GM23338 (cell line): ENCODE measurements at regions not wholly inside any gene's neighbourhood (a gene's known extent, or its start where the extent isn't known, plus 50 kb on each side); places are given as distances from the start of the nearest gene placed in this dataset.

Experiments used
- ATAC-seq: fragments of 200-7000 bp; cut with Tn5 transposase; 3 replicates; pipeline ENCODE4 v1.9.1; 2020
- DNase-seq: peaks from one replicate; pipeline ENCODE4 v3.0.0-alpha.2; 2015; ENCODE audit warnings: low spot score
- H2AFZ ChIP-seq: fragments of 200-600 bp; sonication (generic); 2 replicates; pipeline ENCODE4 v1.8.0; 2016; ENCODE audit warnings: antibody characterized with exemption, mild to moderate bottlenecking, moderate library complexity
- H3F3A ChIP-seq: fragments of 200-600 bp; sonication (generic); replicated peaks from 2 replicates; pipeline ENCODE4 v1.8.0; 2017; ENCODE audit warnings: antibody characterized with exemption, mixed run types, low read depth
- H3K27ac ChIP-seq: fragments of 200-600 bp; sonication (generic); 2 replicates; pipeline ENCODE4 v1.6.1; 2016; ENCODE audit warnings: low read depth
- H3K27me3 ChIP-seq: fragments of 200-600 bp; sonication (generic); 2 replicates; pipeline ENCODE4 v1.8.0; 2016; ENCODE audit warnings: mild to moderate bottlenecking, mixed run types, moderate library complexity; ENCODE audit not compliant: insufficient read depth
- H3K36me3 ChIP-seq: fragments of 200-600 bp; sonication (generic); 2 replicates; pipeline ENCODE4 v1.8.0; 2016; ENCODE audit warnings: mild to moderate bottlenecking; ENCODE audit not compliant: insufficient read depth
- H3K4me1 ChIP-seq: fragments of 200-600 bp; sonication (generic); 2 replicates; pipeline ENCODE4 v1.8.0; 2016; ENCODE audit warnings: mild to moderate bottlenecking, moderate library complexity; ENCODE audit not compliant: insufficient read depth
- H3K4me2 ChIP-seq: fragments of 200-600 bp; sonication (generic); 2 replicates; pipeline ENCODE4 v1.7.1; 2017; ENCODE audit warnings: mixed run types
- H3K4me3 ChIP-seq: fragments of 200-600 bp; sonication (generic); 2 replicates; pipeline ENCODE4 v1.6.1; 2016; ENCODE audit warnings: mixed run types
- H3K79me2 ChIP-seq: fragments of 200-600 bp; sonication (generic); replicated peaks from 2 replicates; pipeline ENCODE4 v1.8.0; 2017; ENCODE audit warnings: mild to moderate bottlenecking; ENCODE audit not compliant: insufficient read depth
- H3K9me2 ChIP-seq: fragments of 200-600 bp; sonication (generic); 2 replicates; pipeline ENCODE4 v1.8.0; 2017; ENCODE audit not compliant: insufficient read depth
- H4K20me1 ChIP-seq: fragments of 200-600 bp; sonication (generic); replicated peaks from 2 replicates; pipeline ENCODE4 v1.8.0; 2017; ENCODE audit warnings: mild to moderate bottlenecking; ENCODE audit not compliant: insufficient read depth
- H3K27ac Mint-ChIP-seq: 2 replicates; pipeline ENCODE4 v1.8.0; 2020; ENCODE audit warnings: inconsistent platforms, mild to moderate bottlenecking, moderate library complexity, mixed read lengths
- H3K27me3 Mint-ChIP-seq: 3 replicates; pipeline ENCODE4 v1.8.0; 2022; ENCODE audit warnings: low read depth, mild to moderate bottlenecking, moderate library complexity, mixed read lengths, inconsistent platforms; ENCODE audit not compliant: insufficient read depth, poor library complexity
- H3K36me3 Mint-ChIP-seq: 3 replicates; pipeline ENCODE4 v1.8.0; 2021; ENCODE audit warnings: low read depth, mild to moderate bottlenecking, inconsistent platforms, moderate library complexity, mixed read lengths
- H3K4me1 Mint-ChIP-seq: 3 replicates; pipeline ENCODE4 v1.8.0; 2020; ENCODE audit warnings: mild to moderate bottlenecking, inconsistent platforms, mixed read lengths
- H3K4me3 Mint-ChIP-seq: 3 replicates; pipeline ENCODE4 v1.8.0; 2021; ENCODE audit warnings: moderate library complexity, mild to moderate bottlenecking, inconsistent platforms, mixed read lengths
- H3K9me3 Mint-ChIP-seq: 3 replicates; pipeline ENCODE4 v1.8.0; 2020; ENCODE audit warnings: moderate library complexity, mild to moderate bottlenecking, inconsistent platforms, mixed read lengths
- CREB1 ChIP-seq: fragments of 250-450 bp; sonication (Bioruptor Pico); IDR thresholded peaks from 2 replicates; pipeline ENCODE4 v1.5.0; 2020; ENCODE audit warnings: low read depth, mild to moderate bottlenecking, moderate library complexity
- EZH2 ChIP-seq: fragments of 200-600 bp; sonication (generic); IDR thresholded peaks from one replicate; pipeline ENCODE4 v1.8.0; 2017; ENCODE audit warnings: antibody characterized with exemption, mild to moderate bottlenecking, low read depth; ENCODE audit not compliant: unreplicated experiment
- JUNB ChIP-seq: IDR thresholded peaks from one replicate; pipeline ENCODE4 v1.6.1; 2016; ENCODE audit warnings: antibody characterized with exemption; ENCODE audit not compliant: unreplicated experiment
- ZNF331 ChIP-seq: fragments of 250-450 bp; sonication (Bioruptor Pico); IDR thresholded peaks from 2 replicates; pipeline ENCODE4 v1.5.0; 2020; ENCODE audit warnings: low read depth, mild to moderate bottlenecking, moderate library complexity
- TF ChIP-seq, protein P1 (sequence below): fragments of 250-450 bp; sonication (Bioruptor Pico); IDR thresholded peaks from 2 replicates; pipeline ENCODE4 v1.5.0; 2020; ENCODE audit warnings: mild to moderate bottlenecking, moderate library complexity
- TF ChIP-seq, protein P2 (sequence below): IDR thresholded peaks from one replicate; pipeline ENCODE4 v1.6.1; 2018; ENCODE audit warnings: antibody characterized with exemption; ENCODE audit not compliant: unreplicated experiment
- TF ChIP-seq, protein P3 (sequence below), 2 experiments: fragments of 200-600 bp in 1 of 2; sonication (generic) in 1 of 2; conservative IDR thresholded peaks; 2 replicates each; pipeline versions ENCODE4 v1.5.1 to v1.6.1; 2016 to 2017; ENCODE audit warnings: antibody characterized with exemption in 2 of 2, low read depth in 2 of 2, mild to moderate bottlenecking in 2 of 2, moderate library complexity in 1 of 2

DNA sequence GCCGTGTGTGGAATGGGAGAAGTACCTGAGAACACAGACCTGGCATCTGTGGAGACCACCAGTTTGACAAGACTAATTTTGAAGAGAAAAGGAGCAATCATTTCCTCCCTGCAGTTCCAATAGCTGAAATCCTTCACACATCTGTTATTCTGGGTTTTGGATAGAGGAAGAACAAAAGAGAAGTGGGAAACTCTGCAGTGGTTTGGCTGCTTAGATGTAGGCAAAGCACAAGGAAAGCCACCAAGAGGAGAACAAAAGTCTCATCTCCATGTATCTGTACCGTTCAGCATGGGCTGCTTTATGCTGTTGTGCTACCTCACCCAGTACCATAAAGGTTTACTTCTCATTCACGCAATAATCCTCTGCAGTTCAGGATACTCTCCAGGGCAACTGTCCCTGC is 153.1 kb upstream of the COL8A1 start (continued):
- TF ChIP-seq, protein P1, sequence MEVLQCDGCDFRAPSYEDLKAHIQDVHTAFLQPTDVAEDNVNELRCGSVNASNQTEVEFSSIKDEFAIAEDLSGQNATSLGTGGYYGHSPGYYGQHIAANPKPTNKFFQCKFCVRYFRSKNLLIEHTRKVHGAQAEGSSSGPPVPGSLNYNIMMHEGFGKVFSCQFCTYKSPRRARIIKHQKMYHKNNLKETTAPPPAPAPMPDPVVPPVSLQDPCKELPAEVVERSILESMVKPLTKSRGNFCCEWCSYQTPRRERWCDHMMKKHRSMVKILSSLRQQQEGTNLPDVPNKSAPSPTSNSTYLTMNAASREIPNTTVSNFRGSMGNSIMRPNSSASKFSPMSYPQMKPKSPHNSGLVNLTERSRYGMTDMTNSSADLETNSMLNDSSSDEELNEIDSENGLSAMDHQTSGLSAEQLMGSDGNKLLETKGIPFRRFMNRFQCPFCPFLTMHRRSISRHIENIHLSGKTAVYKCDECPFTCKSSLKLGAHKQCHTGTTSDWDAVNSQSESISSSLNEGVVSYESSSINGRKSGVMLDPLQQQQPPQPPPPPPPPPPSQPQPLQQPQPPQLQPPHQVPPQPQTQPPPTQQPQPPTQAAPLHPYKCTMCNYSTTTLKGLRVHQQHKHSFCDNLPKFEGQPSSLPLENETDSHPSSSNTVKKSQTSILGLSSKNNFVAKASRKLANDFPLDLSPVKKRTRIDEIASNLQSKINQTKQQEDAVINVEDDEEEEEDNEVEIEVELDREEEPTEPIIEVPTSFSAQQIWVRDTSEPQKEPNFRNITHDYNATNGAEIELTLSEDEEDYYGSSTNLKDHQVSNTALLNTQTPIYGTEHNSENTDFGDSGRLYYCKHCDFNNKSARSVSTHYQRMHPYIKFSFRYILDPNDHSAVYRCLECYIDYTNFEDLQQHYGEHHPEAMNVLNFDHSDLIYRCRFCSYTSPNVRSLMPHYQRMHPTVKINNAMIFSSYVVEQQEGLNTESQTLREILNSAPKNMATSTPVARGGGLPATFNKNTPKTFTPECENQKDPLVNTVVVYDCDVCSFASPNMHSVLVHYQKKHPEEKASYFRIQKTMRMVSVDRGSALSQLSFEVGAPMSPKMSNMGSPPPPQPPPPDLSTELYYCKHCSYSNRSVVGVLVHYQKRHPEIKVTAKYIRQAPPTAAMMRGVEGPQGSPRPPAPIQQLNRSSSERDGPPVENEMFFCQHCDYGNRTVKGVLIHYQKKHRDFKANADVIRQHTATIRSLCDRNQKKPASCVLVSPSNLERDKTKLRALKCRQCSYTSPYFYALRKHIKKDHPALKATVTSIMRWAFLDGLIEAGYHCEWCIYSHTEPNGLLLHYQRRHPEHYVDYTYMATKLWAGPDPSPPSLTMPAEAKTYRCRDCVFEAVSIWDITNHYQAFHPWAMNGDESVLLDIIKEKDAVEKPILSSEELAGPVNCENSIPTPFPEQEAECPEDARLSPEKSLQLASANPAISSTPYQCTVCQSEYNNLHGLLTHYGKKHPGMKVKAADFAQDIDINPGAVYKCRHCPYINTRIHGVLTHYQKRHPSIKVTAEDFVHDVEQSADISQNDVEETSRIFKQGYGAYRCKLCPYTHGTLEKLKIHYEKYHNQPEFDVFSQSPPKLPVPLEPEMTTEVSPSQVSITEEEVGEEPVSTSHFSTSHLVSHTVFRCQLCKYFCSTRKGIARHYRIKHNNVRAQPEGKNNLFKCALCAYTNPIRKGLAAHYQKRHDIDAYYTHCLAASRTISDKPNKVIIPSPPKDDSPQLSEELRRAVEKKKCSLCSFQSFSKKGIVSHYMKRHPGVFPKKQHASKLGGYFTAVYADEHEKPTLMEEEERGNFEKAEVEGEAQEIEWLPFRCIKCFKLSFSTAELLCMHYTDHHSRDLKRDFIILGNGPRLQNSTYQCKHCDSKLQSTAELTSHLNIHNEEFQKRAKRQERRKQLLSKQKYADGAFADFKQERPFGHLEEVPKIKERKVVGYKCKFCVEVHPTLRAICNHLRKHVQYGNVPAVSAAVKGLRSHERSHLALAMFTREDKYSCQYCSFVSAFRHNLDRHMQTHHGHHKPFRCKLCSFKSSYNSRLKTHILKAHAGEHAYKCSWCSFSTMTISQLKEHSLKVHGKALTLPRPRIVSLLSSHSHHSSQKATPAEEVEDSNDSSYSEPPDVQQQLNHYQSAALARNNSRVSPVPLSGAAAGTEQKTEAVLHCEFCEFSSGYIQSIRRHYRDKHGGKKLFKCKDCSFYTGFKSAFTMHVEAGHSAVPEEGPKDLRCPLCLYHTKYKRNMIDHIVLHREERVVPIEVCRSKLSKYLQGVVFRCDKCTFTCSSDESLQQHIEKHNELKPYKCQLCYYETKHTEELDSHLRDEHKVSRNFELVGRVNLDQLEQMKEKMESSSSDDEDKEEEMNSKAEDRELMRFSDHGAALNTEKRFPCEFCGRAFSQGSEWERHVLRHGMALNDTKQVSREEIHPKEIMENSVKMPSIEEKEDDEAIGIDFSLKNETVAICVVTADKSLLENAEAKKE, result no peak
- TF ChIP-seq, protein P2, sequence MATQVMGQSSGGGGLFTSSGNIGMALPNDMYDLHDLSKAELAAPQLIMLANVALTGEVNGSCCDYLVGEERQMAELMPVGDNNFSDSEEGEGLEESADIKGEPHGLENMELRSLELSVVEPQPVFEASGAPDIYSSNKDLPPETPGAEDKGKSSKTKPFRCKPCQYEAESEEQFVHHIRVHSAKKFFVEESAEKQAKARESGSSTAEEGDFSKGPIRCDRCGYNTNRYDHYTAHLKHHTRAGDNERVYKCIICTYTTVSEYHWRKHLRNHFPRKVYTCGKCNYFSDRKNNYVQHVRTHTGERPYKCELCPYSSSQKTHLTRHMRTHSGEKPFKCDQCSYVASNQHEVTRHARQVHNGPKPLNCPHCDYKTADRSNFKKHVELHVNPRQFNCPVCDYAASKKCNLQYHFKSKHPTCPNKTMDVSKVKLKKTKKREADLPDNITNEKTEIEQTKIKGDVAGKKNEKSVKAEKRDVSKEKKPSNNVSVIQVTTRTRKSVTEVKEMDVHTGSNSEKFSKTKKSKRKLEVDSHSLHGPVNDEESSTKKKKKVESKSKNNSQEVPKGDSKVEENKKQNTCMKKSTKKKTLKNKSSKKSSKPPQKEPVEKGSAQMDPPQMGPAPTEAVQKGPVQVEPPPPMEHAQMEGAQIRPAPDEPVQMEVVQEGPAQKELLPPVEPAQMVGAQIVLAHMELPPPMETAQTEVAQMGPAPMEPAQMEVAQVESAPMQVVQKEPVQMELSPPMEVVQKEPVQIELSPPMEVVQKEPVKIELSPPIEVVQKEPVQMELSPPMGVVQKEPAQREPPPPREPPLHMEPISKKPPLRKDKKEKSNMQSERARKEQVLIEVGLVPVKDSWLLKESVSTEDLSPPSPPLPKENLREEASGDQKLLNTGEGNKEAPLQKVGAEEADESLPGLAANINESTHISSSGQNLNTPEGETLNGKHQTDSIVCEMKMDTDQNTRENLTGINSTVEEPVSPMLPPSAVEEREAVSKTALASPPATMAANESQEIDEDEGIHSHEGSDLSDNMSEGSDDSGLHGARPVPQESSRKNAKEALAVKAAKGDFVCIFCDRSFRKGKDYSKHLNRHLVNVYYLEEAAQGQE, result no peak
- no peak for TF ChIP-seq ZNF331 (CRISPR knock-in tag)

DNA sequence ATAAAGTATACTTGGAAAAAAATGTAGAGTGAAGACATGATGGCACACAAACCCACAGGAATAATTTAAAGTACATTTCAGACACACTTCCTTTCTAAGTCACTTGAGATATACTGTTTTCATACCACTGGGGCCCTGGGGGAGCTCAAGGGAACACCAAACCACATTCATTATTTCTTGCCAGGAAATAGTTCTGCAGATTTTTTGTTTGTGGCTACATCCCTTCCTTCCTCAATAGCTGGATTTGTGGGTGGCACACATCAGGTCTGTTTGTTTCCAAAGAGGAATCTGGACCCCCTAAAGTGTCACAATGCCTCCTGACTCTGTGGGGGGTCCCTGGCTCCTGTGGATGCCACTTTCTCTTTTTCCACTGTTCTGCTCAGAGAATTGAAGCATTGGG is 153.5 kb upstream of the COL8A1 start:
- no peak for ATAC-seq
- H3K27me3 Mint-ChIP-seq, result no peaks in the 10 kb centered on the region
- TF ChIP-seq JUNB, result no peak
- no peak for TF ChIP-seq ZNF331 (CRISPR knock-in tag)
- no peak for TF ChIP-seq EZH2
- TF ChIP-seq CREB1 (CRISPR knock-in tag), result no peak
- TF ChIP-seq, protein P3, sequence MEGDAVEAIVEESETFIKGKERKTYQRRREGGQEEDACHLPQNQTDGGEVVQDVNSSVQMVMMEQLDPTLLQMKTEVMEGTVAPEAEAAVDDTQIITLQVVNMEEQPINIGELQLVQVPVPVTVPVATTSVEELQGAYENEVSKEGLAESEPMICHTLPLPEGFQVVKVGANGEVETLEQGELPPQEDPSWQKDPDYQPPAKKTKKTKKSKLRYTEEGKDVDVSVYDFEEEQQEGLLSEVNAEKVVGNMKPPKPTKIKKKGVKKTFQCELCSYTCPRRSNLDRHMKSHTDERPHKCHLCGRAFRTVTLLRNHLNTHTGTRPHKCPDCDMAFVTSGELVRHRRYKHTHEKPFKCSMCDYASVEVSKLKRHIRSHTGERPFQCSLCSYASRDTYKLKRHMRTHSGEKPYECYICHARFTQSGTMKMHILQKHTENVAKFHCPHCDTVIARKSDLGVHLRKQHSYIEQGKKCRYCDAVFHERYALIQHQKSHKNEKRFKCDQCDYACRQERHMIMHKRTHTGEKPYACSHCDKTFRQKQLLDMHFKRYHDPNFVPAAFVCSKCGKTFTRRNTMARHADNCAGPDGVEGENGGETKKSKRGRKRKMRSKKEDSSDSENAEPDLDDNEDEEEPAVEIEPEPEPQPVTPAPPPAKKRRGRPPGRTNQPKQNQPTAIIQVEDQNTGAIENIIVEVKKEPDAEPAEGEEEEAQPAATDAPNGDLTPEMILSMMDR (conservative IDR thresholded peaks at IDR 0.05; ENCODE audit: low read depth in 2 of 2), result no peak
- no peak overlapping the region for H3K4me3 Mint-ChIP-seq
- no peaks in the 10 kb centered on the region for H3K36me3 ChIP-seq
- peaks cover 29% of the 10 kb centered on the region for H3K9me3 Mint-ChIP-seq
- H3F3A ChIP-seq, result no peaks in the 10 kb centered on the region
- H3K27ac Mint-ChIP-seq, result no peak overlapping the region
- H3K27ac ChIP-seq, result no peak overlapping the region
- peaks cover 13% of the 10 kb centered on the region; the same call in 2 of the 3 replicates for H3K36me3 Mint-ChIP-seq
- peak overlapping the region; percentile 44; the same call in 1 of the 2 replicates for H2AFZ ChIP-seq
- H3K79me2 ChIP-seq, result no peaks in the 10 kb centered on the region
- peaks cover 6% of the 10 kb centered on the region; the same call in 2 of the 3 replicates for H3K4me1 Mint-ChIP-seq
- H3K4me1 ChIP-seq, result no peaks in the 10 kb centered on the region
- no peak overlapping the region for H3K4me3 ChIP-seq
- DNase-seq, result no peak
- no peaks in the 10 kb centered on the region; the same call in 1 of the 2 replicates for H3K9me2 ChIP-seq
- no peaks in the 10 kb centered on the region for H4K20me1 ChIP-seq
- H3K27me3 ChIP-seq, result no peaks in the 10 kb centered on the region
- no peak overlapping the region for H3K4me2 ChIP-seq
